ENCODE measurements at regions not wholly inside any gene's neighbourhood (a gene's known extent, or its start where the extent isn't known, plus 50 kb on each side); places are given as distances from the start of the nearest gene placed in this dataset.
A peak's percentile ranks its signal among the peaks of the same experiment; 100 is the strongest.

DNA sequence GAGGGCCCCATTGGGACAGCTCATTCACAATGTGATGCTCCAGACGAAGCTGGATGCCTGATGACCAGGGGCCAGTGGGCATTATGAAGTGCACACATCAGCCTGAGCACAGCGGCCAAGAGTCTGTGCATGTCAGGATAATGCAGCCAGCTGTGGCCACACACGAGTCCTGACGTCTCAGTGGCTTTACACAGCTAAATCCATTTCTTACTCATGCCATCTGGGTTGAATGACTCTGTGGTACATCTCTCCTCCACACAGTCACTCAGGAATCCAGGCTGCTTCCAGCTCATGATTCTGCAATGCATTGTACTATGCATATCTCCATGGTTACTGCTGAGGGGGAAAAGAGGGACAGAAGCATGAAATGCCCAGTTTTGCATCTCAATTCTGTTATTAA is 123.6 kb downstream of the PRLHR start:
- TF ChIP-seq, protein P1, sequence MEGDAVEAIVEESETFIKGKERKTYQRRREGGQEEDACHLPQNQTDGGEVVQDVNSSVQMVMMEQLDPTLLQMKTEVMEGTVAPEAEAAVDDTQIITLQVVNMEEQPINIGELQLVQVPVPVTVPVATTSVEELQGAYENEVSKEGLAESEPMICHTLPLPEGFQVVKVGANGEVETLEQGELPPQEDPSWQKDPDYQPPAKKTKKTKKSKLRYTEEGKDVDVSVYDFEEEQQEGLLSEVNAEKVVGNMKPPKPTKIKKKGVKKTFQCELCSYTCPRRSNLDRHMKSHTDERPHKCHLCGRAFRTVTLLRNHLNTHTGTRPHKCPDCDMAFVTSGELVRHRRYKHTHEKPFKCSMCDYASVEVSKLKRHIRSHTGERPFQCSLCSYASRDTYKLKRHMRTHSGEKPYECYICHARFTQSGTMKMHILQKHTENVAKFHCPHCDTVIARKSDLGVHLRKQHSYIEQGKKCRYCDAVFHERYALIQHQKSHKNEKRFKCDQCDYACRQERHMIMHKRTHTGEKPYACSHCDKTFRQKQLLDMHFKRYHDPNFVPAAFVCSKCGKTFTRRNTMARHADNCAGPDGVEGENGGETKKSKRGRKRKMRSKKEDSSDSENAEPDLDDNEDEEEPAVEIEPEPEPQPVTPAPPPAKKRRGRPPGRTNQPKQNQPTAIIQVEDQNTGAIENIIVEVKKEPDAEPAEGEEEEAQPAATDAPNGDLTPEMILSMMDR (conservative IDR thresholded peaks at IDR 0.05; ENCODE audit: low read depth, low read length) = no peak
- peak; percentile 4 for DNase-seq (ENCODE audit: low read depth)

DNA sequence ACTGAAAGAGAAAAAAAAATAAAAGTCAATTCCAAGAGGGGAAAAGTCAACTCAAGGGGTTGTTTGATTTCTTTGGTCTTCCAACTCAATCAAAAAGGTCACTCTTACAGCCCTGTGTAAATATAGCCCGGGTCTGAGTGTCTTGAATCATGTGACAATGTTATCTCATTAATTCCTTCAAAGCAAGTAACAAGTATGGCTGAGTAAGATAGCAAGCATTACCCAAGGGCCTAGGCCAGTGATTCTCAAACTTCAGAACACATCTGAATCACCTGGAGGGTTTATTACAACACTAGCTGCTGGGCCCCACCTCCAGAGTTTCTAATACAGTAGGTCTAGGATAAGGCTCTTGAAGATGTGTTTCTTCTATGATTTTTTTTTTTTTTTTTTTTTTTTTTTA is 125.0 kb downstream of the PRLHR start:
- TF ChIP-seq, protein P1 (conservative IDR thresholded peaks at IDR 0.05; ENCODE audit: low read depth, low read length) = no peak
- DNase-seq (ENCODE audit: low read depth) = no peak
- H3K4me3 ChIP-seq (ENCODE audit: low read depth, low read length) = no peak overlapping the region

More for the DNA sequence above, 123.6 kb downstream of the PRLHR start:
- H3K4me3 ChIP-seq (ENCODE audit: low read depth, low read length) = no peak overlapping the region

- TF ChIP-seq, protein P1 (conservative IDR thresholded peaks at IDR 0.05; ENCODE audit: low read depth, low read length) = no peak
- no peak for DNase-seq (ENCODE audit: low read depth)
- no peak overlapping the region for H3K4me3 ChIP-seq (ENCODE audit: low read depth, low read length)
Measured at GRCh38 chr10:118467200-118467599, 125.1 kb upstream of the FAM204A start.

- DNase-seq (ENCODE audit: low read depth) = no peak
- no peak overlapping the region for H3K4me3 ChIP-seq (ENCODE audit: low read depth, low read length)
- TF ChIP-seq, protein P1 (conservative IDR thresholded peaks at IDR 0.05; ENCODE audit: low read depth, low read length) = no peak
Measured at GRCh38 chr10:118465300-118465874, 123.3 kb upstream of the FAM204A start.

DNA sequence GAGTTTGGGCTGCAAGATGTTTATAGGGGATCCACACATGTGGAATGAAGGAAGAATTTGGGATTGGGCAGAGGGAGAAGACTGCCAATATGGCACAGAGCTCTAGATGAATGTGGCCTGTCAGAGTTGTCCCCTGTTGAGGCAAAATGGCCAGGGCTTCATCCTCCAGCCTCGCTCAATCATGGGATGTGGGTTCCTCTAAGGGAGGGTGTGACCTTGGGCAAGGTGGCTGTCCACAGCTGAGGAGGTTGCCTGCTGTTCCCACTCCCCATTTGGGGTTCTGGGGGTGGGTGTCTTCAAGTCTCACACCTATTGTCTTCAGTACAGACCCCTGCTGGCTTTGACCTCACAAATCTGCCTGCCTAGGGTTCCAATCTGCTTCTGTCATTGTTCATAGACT is 121.6 kb upstream of the FAM204A start:
- TF ChIP-seq, protein P1 (conservative IDR thresholded peaks at IDR 0.05; ENCODE audit: low read depth, low read length) = no peak
- DNase-seq (ENCODE audit: low read depth) = no peak
- H3K4me3 ChIP-seq (ENCODE audit: low read depth, low read length) = no peak overlapping the region

DNA sequence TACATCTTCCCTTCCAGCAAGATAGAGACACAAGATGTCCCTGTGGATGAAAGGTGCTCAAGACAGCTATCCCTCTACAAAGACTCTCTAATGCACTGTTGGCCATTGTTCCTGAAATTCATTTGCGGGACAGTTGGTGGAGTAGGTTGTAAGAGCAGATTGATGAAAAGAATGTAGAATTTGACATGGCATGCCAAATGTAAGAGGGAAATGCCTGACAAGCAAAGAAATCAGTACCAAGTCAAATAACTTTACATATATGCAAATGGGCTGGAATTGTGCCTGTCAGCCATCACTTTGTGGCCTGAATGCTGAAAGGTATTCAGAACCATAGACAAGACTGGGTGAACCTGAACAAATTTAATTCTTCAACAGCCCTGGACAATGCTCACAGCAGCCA is 120.3 kb upstream of the FAM204A start:
- H3K4me3 ChIP-seq (ENCODE audit: low read depth, low read length) = no peak overlapping the region
- TF ChIP-seq, protein P1 (conservative IDR thresholded peaks at IDR 0.05; ENCODE audit: low read depth, low read length) = no peak
- DNase-seq (ENCODE audit: low read depth) = no peak

DNA sequence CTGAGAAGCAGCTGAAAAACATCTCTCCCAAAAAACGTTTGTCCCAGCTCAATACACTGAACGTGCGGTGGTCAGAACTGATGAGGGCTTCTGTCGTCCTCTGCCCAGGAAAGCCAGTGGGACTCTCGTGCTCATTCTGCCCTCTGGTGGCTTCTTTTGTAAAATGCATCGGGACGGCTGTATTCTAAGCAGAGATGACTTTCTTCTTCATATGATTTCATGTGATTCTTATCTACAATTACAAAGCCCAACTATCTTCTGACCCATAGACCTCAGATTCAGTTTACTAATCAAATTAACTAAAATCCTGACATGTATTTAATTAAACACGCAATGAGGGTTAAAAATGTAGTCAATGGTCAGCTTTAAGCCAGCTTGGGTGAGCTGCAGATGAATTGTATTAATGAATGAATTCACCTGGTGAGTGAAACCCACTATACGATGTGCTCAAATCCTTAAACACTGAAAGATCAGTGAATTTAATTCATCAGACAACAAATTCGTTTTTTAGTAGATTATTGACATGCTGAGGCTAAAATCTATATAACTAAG is 117.6 kb upstream of the FAM204A start:
- DNase-seq (ENCODE audit: low read depth) = peak; percentile 73
- TF ChIP-seq, protein P1 (conservative IDR thresholded peaks at IDR 0.05; ENCODE audit: low read depth, low read length) = peak; percentile 88
- H3K4me3 ChIP-seq (ENCODE audit: low read depth, low read length) = no peak overlapping the region

Data from choroid plexus epithelial cell (primary cell).